ENCODE measurements at regions not wholly inside any gene's neighbourhood (a gene's known extent, or its start where the extent isn't known, plus 50 kb on each side); places are given as distances from the start of the nearest gene placed in this dataset.

GRCh38 chr20:40108321-40108720 is 580.7 kb downstream of the MAFB start:
- no peak for ATAC-seq
- Histone ChIP-seq H3K9me3 (no peaks in the 10 kb centered on the region), H3K27ac (no peak overlapping the region), H3K4me1 (peaks cover 0 to 2% (median 0%) of the 10 kb centered on the region in 3 donors), H3K27me3 (no peaks in the 10 kb centered on the region), H3K36me3 (no peaks in the 10 kb centered on the region), H3K4me3 (no peak overlapping the region)
- TF ChIP-seq EP300 (IDR thresholded peaks at IDR 0.05), result no peak
- no peak for TF ChIP-seq CTCF (IDR thresholded peaks at IDR 0.05)
- no peak for TF ChIP-seq POLR2AphosphoS5 (IDR thresholded peaks at IDR 0.05)
- TF ChIP-seq POLR2A (IDR thresholded peaks at IDR 0.05), result no peak
- 57 to 82% methylated on average over 1 to 4 of the region's 7 CpGs for WGBS, 2 donors (ENCODE audit: low coverage in 1 of 2)

- Histone ChIP-seq H3K36me3 (no peaks in the 10 kb centered on the region), H3K4me1 (no peaks in the 10 kb centered on the region), H3K27ac (no peak overlapping the region), H3K9me3 (no peaks in the 10 kb centered on the region), H3K4me3 (no peak overlapping the region), H3K27me3 (no peaks in the 10 kb centered on the region)
- WGBS, 2 donors (ENCODE audit: low coverage in 1 of 2), result 84 to 92% methylated on average over 4 of the region's 5 CpGs
- no peak for ATAC-seq
- TF ChIP-seq POLR2A (IDR thresholded peaks at IDR 0.05) (no peak), EP300 (IDR thresholded peaks at IDR 0.05) (no peak), POLR2AphosphoS5 (IDR thresholded peaks at IDR 0.05) (no peak), CTCF (IDR thresholded peaks at IDR 0.05) (no peak)
Observed at GRCh38 chr20:40104959-40105358, 584.1 kb downstream of the MAFB start.

GRCh38 chr20:40103420-40103819 is 585.6 kb downstream of the MAFB start:
- 90 to 100% methylated on average over 2 to 3 of the region's 3 CpGs for WGBS, 2 donors (ENCODE audit: low coverage in 1 of 2)
- no peaks in the 10 kb centered on the region for H3K36me3 ChIP-seq
- H3K27ac ChIP-seq, result no peak overlapping the region
- TF ChIP-seq CTCF (IDR thresholded peaks at IDR 0.05), result no peak
- TF ChIP-seq POLR2AphosphoS5 (IDR thresholded peaks at IDR 0.05), result no peak
- no peak for TF ChIP-seq EP300 (IDR thresholded peaks at IDR 0.05)
- no peak for TF ChIP-seq POLR2A (IDR thresholded peaks at IDR 0.05)
- no peak for ATAC-seq
- no peaks in the 10 kb centered on the region for H3K4me1 ChIP-seq
- no peak overlapping the region for H3K4me3 ChIP-seq
- no peaks in the 10 kb centered on the region for H3K9me3 ChIP-seq
- no peaks in the 10 kb centered on the region for H3K27me3 ChIP-seq

- WGBS, 2 donors (ENCODE audit: low coverage in 1 of 2), result 25 to 30% methylated on average over 1 to 4 of the region's 4 CpGs
- no peak overlapping the region for H3K27ac ChIP-seq
Observed at GRCh38 chr20:40101560-40101959, 587.5 kb downstream of the MAFB start.

More at GRCh38 chr20:40101560-40101959, 587.5 kb downstream of the MAFB start:
- no peak for ATAC-seq
- Histone ChIP-seq H3K36me3 (no peaks in the 10 kb centered on the region), H3K9me3 (no peaks in the 10 kb centered on the region), H3K27me3 (no peaks in the 10 kb centered on the region), H3K4me3 (no peak overlapping the region), H3K4me1 (no peaks in the 10 kb centered on the region)
- TF ChIP-seq POLR2AphosphoS5 (IDR thresholded peaks at IDR 0.05), result no peak
- no peak for TF ChIP-seq EP300 (IDR thresholded peaks at IDR 0.05)
- no peak for TF ChIP-seq POLR2A (IDR thresholded peaks at IDR 0.05)
- no peak for TF ChIP-seq CTCF (IDR thresholded peaks at IDR 0.05)
